ENCODE measurements at regions not wholly inside any gene's neighbourhood (a gene's known extent, or its start where the extent isn't known, plus 50 kb on each side); places are given as distances from the start of the nearest gene placed in this dataset.

DNA sequence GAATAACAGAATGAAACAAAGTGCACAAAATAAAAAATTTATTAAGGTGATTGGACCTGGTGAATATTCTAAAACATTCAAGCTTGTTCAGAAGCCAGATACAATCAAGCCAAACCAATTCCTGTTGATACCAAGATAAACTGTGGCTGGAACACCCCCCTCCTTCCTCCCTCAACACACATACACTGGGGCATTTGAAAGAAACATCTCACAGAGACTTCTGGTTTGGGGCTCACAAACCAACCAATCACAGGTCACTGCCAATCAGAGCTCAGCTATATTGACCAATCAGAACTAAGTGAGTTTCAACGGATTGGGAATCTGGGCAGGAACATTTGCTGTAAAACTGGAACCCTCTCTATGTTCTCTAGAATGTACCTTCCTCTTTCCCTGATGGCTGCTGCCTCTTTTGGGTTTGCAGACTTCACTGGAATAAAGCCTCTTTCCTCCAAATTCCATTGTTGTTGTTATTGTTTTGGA, 340.6 kb upstream of the GOLIM4 start:
- Histone ChIP-seq H3K4me3 (ENCODE audit: insufficient read depth, low read depth, low read length) (no peak overlapping the region), H3K9me3 (ENCODE audit: insufficient read depth, low read depth, low read length) (no peaks in the 10 kb centered on the region), H3K4me1 (ENCODE audit: insufficient read depth, low read length) (no peaks in the 10 kb centered on the region), H3K4me2 (ENCODE audit: low read length) (no peak overlapping the region), H3K36me3 (ENCODE audit: insufficient read depth, low read length) (no peaks in the 10 kb centered on the region), H3K9ac (ENCODE audit: low read length) (no peak overlapping the region), H3K79me2 (ENCODE audit: insufficient read depth, low read length) (no peaks in the 10 kb centered on the region), H3K27ac (ENCODE audit: low read depth, low read length) (no peak overlapping the region), H4K20me1 (ENCODE audit: insufficient read depth, low read length) (no peaks in the 10 kb centered on the region), H2AFZ (ENCODE audit: low read depth, low read length) (no peak overlapping the region), H3K27me3 (ENCODE audit: insufficient read depth, low read length) (no peaks in the 10 kb centered on the region)
- no peak overlapping the region for H3K27ac Mint-ChIP-seq (ENCODE audit: unreplicated experiment)
- H3K36me3 Mint-ChIP-seq (ENCODE audit: low read depth, unreplicated experiment), result no peaks in the 10 kb centered on the region
- TF ChIP-seq EZH2 (IDR thresholded peaks at IDR 0.05; ENCODE audit: insufficient read depth, low read length), result no peak
- TF ChIP-seq, protein P1, sequence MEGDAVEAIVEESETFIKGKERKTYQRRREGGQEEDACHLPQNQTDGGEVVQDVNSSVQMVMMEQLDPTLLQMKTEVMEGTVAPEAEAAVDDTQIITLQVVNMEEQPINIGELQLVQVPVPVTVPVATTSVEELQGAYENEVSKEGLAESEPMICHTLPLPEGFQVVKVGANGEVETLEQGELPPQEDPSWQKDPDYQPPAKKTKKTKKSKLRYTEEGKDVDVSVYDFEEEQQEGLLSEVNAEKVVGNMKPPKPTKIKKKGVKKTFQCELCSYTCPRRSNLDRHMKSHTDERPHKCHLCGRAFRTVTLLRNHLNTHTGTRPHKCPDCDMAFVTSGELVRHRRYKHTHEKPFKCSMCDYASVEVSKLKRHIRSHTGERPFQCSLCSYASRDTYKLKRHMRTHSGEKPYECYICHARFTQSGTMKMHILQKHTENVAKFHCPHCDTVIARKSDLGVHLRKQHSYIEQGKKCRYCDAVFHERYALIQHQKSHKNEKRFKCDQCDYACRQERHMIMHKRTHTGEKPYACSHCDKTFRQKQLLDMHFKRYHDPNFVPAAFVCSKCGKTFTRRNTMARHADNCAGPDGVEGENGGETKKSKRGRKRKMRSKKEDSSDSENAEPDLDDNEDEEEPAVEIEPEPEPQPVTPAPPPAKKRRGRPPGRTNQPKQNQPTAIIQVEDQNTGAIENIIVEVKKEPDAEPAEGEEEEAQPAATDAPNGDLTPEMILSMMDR (IDR thresholded peaks at IDR 0.05; ENCODE audit: insufficient read depth, low read depth, low read length), result no peak
- H3K27me3 Mint-ChIP-seq (ENCODE audit: low read depth, unreplicated experiment), result no peaks in the 10 kb centered on the region
- no peak overlapping the region for H3K4me3 Mint-ChIP-seq (ENCODE audit: unreplicated experiment)
- no peak for FAIRE-seq
- H3K9me3 Mint-ChIP-seq (ENCODE audit: unreplicated experiment), result no peaks in the 10 kb centered on the region
- no peak for DNase-seq (ENCODE audit: low read depth)
- H3K4me1 Mint-ChIP-seq (ENCODE audit: low read depth, unreplicated experiment), result peaks cover 4% of the 10 kb centered on the region

DNA sequence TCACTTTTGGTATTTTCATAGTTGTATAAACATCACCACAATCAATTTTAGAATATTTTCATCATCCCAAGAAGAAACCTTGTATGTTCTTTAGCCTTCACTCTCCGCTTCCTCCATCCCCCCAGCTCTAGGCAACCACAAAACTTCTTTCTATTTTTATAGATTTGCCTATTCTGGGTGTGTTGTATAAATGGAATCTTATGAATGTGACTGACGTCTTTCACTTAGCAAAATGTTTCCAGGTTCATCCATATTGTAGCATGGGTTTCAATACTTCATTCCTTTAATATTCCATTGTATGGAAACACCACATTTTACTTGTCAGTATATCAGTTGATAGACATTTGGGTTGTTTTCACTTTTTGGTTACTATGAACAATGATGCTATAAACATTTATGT, 335.8 kb upstream of the GOLIM4 start:
- Histone ChIP-seq H3K36me3 (ENCODE audit: insufficient read depth, low read length) (no peaks in the 10 kb centered on the region), H3K9me3 (ENCODE audit: insufficient read depth, low read depth, low read length) (no peaks in the 10 kb centered on the region), H3K9ac (ENCODE audit: low read length) (no peak overlapping the region), H2AFZ (ENCODE audit: low read depth, low read length) (no peak overlapping the region), H3K4me1 (ENCODE audit: insufficient read depth, low read length) (no peaks in the 10 kb centered on the region), H4K20me1 (ENCODE audit: insufficient read depth, low read length) (no peaks in the 10 kb centered on the region), H3K4me2 (ENCODE audit: low read length) (no peak overlapping the region), H3K27me3 (ENCODE audit: insufficient read depth, low read length) (no peaks in the 10 kb centered on the region), H3K27ac (ENCODE audit: low read depth, low read length) (no peak overlapping the region), H3K4me3 (ENCODE audit: insufficient read depth, low read depth, low read length) (no peak overlapping the region), H3K79me2 (ENCODE audit: insufficient read depth, low read length) (no peaks in the 10 kb centered on the region)
- TF ChIP-seq, protein P1 (IDR thresholded peaks at IDR 0.05; ENCODE audit: insufficient read depth, low read depth, low read length), result no peak
- no peak for TF ChIP-seq EZH2 (IDR thresholded peaks at IDR 0.05; ENCODE audit: insufficient read depth, low read length)
- Mint-ChIP-seq H3K9me3 (ENCODE audit: unreplicated experiment) (no peaks in the 10 kb centered on the region), H3K4me1 (ENCODE audit: low read depth, unreplicated experiment) (peaks cover 8% of the 10 kb centered on the region), H3K36me3 (ENCODE audit: low read depth, unreplicated experiment) (no peaks in the 10 kb centered on the region), H3K27ac (ENCODE audit: unreplicated experiment) (no peak overlapping the region), H3K4me3 (ENCODE audit: unreplicated experiment) (no peak overlapping the region), H3K27me3 (ENCODE audit: low read depth, unreplicated experiment) (no peaks in the 10 kb centered on the region)
- peak; percentile 19 for DNase-seq (ENCODE audit: low read depth)
- no peak for FAIRE-seq

DNA sequence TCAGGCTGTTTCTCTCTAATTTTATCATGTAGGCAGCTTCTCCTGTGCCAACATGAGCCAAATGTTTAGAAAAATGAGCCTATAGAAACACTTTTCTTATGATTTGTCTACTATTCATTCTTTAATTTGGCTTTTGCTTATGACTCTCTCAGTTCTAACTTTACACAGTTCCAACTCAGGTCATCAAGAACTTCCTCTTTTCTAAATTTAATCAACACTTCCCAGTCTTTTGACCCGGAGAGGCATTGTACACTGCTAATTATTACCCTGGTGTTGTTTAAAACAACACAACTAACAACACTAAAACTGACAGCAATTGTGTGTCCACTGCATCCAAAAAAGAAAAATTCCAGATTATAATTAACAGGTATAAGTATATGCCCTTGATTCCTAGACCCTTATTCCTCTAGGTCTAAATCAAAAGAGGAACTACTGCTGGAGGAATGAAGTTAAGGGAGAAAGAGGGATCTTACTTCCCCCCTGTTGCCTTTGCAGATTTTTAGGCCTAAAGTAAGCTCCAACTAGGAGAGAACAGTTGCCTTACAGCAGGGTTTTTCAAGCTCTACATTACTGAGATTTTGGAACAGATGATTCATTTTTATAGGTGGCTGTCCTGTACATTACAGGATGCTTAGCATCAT, 332.2 kb upstream of the GOLIM4 start:
- Mint-ChIP-seq H3K36me3 (ENCODE audit: low read depth, unreplicated experiment) (no peaks in the 10 kb centered on the region), H3K27me3 (ENCODE audit: low read depth, unreplicated experiment) (no peaks in the 10 kb centered on the region), H3K4me3 (ENCODE audit: unreplicated experiment) (no peak overlapping the region), H3K27ac (ENCODE audit: unreplicated experiment) (no peak overlapping the region), H3K4me1 (ENCODE audit: low read depth, unreplicated experiment) (peaks cover 15% of the 10 kb centered on the region), H3K9me3 (ENCODE audit: unreplicated experiment) (no peaks in the 10 kb centered on the region)
- Histone ChIP-seq H3K9ac (ENCODE audit: low read length) (no peak overlapping the region), H3K79me2 (ENCODE audit: insufficient read depth, low read length) (no peaks in the 10 kb centered on the region), H3K27me3 (ENCODE audit: insufficient read depth, low read length) (no peaks in the 10 kb centered on the region), H3K4me2 (ENCODE audit: low read length) (no peak overlapping the region), H4K20me1 (ENCODE audit: insufficient read depth, low read length) (no peaks in the 10 kb centered on the region), H3K4me1 (ENCODE audit: insufficient read depth, low read length) (peaks cover 6% of the 10 kb centered on the region), H3K9me3 (ENCODE audit: insufficient read depth, low read depth, low read length) (no peaks in the 10 kb centered on the region), H3K27ac (ENCODE audit: low read depth, low read length) (no peak overlapping the region), H3K36me3 (ENCODE audit: insufficient read depth, low read length) (no peaks in the 10 kb centered on the region), H3K4me3 (ENCODE audit: insufficient read depth, low read depth, low read length) (no peak overlapping the region), H2AFZ (ENCODE audit: low read depth, low read length) (no peak overlapping the region)
- TF ChIP-seq, protein P1 (IDR thresholded peaks at IDR 0.05; ENCODE audit: insufficient read depth, low read depth, low read length), result no peak
- FAIRE-seq, result no peak
- DNase-seq (ENCODE audit: low read depth), result no peak
